IMR-90 (cell line): ENCODE measurements at regions not wholly inside any gene's neighbourhood (a gene's known extent, or its start where the extent isn't known, plus 50 kb on each side); places are given as distances from the start of the nearest gene placed in this dataset.
A peak's percentile ranks its signal among the peaks of the same experiment; 100 is the strongest.

Source experiments
- ATAC-seq: fragments of 200-7000 bp; cut with Tn5 transposase; 2 replicates; pipeline ENCODE4 v1.9.1; 2020; ENCODE audit warnings: low read depth, mild to moderate bottlenecking, moderate library complexity
- BruUV-seq: library from RNA; stranded (reverse); fragments of 400-500 nt; replicated peaks from 2 replicates; lab custom pipeline; 2021; lab: Mats Ljungman, UMichigan
- CTCF ChIA-PET: fragments of 300-600 bp; formaldehyde crosslinking; extraction: SDS; loops from one replicate; lab custom pipeline; 2021; ENCODE audit warnings: antibody characterized with exemption; lab: Yijun Ruan, JAX
- POLR2A ChIA-PET: fragments of 300-600 bp; sonication (Branson Sonifier 250); formaldehyde crosslinking; loops from one replicate; lab custom pipeline; 2022; ENCODE audit warnings: antibody characterized with exemption; ENCODE audit not compliant: unreplicated experiment; lab: Charles Lee
- DNase-seq: peaks from one replicate; pipeline ENCODE4 v3.0.0; 2013
- H2AFZ ChIP-seq: replicated peaks from 2 replicates; pipeline ENCODE3; 2013; ENCODE audit warnings: low read length, mild to moderate bottlenecking; ENCODE audit not compliant: poor library complexity
- H2AK5ac ChIP-seq: 2 replicates; pipeline ENCODE4 v1.6.1; 2013; ENCODE audit warnings: low read depth, low read length, inconsistent platforms
- H2AK9ac ChIP-seq: replicated peaks from 2 replicates; pipeline ENCODE3; 2013; ENCODE audit warnings: mild to moderate bottlenecking, low read depth, low read length, moderate library complexity; ENCODE audit not compliant: poor library complexity
- H2BK120ac ChIP-seq: 2 replicates; pipeline ENCODE4 v1.6.1; 2013; ENCODE audit warnings: low read depth, low read length, inconsistent platforms
- H2BK15ac ChIP-seq: 3 replicates; pipeline ENCODE4 v1.6.1; 2013; ENCODE audit warnings: low read depth, low read length, inconsistent platforms
- H2BK20ac ChIP-seq: 2 replicates; pipeline ENCODE4 v1.6.1; 2013; ENCODE audit warnings: low read depth, mild to moderate bottlenecking, inconsistent platforms, low read length, moderate library complexity
- H2BK5ac ChIP-seq: 2 replicates; pipeline ENCODE4 v1.6.1; 2013; ENCODE audit warnings: mild to moderate bottlenecking, low read depth, low read length, inconsistent platforms; ENCODE audit not compliant: poor library complexity, severe bottlenecking
- H3K14ac ChIP-seq: replicated peaks from 2 replicates; pipeline ENCODE4 v1.6.1; 2013; ENCODE audit warnings: low read depth, low read length, inconsistent platforms
- H3K18ac ChIP-seq: 2 replicates; pipeline ENCODE4 v1.6.1; 2013; ENCODE audit warnings: low read depth, low read length, control low read depth
- H3K23ac ChIP-seq: 2 replicates; pipeline ENCODE4 v1.6.1; 2013; ENCODE audit warnings: low read depth, low read length, inconsistent platforms
- H3K27ac ChIP-seq: 2 replicates; pipeline ENCODE4 v1.5.1; 2013; ENCODE audit warnings: mild to moderate bottlenecking, control low read depth, low read length; ENCODE audit not compliant: insufficient read depth
- H3K27me3 ChIP-seq: 2 replicates; pipeline ENCODE4 v1.6.1; 2013; ENCODE audit warnings: low read length; ENCODE audit not compliant: control insufficient read depth, insufficient read depth
- H3K36me3 ChIP-seq: 2 replicates; pipeline ENCODE4 v1.6.1; 2013; ENCODE audit warnings: low read length, mixed read lengths; ENCODE audit not compliant: control insufficient read depth, insufficient read depth
- H3K4ac ChIP-seq: 2 replicates; pipeline ENCODE4 v1.6.1; 2013; ENCODE audit warnings: low read depth, low read length, inconsistent platforms
- H3K4me1 ChIP-seq: 2 replicates; pipeline ENCODE4 v1.6.1; 2013; ENCODE audit warnings: low read length, mixed read lengths; ENCODE audit not compliant: control insufficient read depth, insufficient read depth
- H3K4me2 ChIP-seq: 2 replicates; pipeline ENCODE4 v1.6.1; 2013; ENCODE audit warnings: low read depth, mild to moderate bottlenecking, control low read depth, low read length, moderate library complexity
- H3K4me3 ChIP-seq: 2 replicates; pipeline ENCODE4 v1.5.1; 2013; ENCODE audit warnings: low read depth, mild to moderate bottlenecking, control low read depth, low read length, moderate library complexity; ENCODE audit not compliant: insufficient read depth
- H3K56ac ChIP-seq: 2 replicates; pipeline ENCODE4 v1.6.1; 2013; ENCODE audit warnings: low read length, inconsistent platforms; ENCODE audit not compliant: insufficient read depth; ENCODE audit errors: extremely low read depth
- H3K79me1 ChIP-seq, 2 experiments: 2 replicates each; pipeline ENCODE4 v1.6.1; 2013; ENCODE audit warnings: low read length in 2 of 2, inconsistent platforms in 1 of 2, low read depth in 1 of 2
- H3K9ac ChIP-seq: 2 replicates; pipeline ENCODE4 v1.6.1; 2013; ENCODE audit warnings: low read depth, low read length, control low read depth
- H3K9me1 ChIP-seq: 2 replicates; pipeline ENCODE4 v1.6.1; 2013; ENCODE audit warnings: low read length, inconsistent platforms; ENCODE audit not compliant: insufficient read depth
- H3K9me3 ChIP-seq: 2 replicates; pipeline ENCODE4 v1.6.1; 2013; ENCODE audit warnings: low read length; ENCODE audit not compliant: control insufficient read depth, insufficient read depth
- H4K20me1 ChIP-seq: 2 replicates; pipeline ENCODE4 v1.6.1; 2013; ENCODE audit warnings: low read length, inconsistent platforms; ENCODE audit not compliant: insufficient read depth
- H4K5ac ChIP-seq: 2 replicates; pipeline ENCODE4 v1.6.1; 2013; ENCODE audit warnings: mild to moderate bottlenecking, low read depth, low read length, control low read depth
- H4K8ac ChIP-seq, 2 experiments: 2 replicates each; pipeline ENCODE4 v1.6.1; 2013; ENCODE audit warnings: low read depth in 2 of 2, low read length in 2 of 2, control low read depth in 1 of 2, inconsistent platforms in 1 of 2
- H4K91ac ChIP-seq: 2 replicates; pipeline ENCODE4 v1.6.1; 2013; ENCODE audit warnings: low read depth, low read length, inconsistent platforms; ENCODE audit not compliant: insufficient read depth
- BHLHE40 ChIP-seq: fragments of 150-350 bp; IDR thresholded peaks from 2 replicates; pipeline ENCODE4 v1.6.1; 2016; ENCODE audit warnings: mild to moderate bottlenecking, low read depth, low read length
- CTCF ChIP-seq: conservative IDR thresholded peaks from 2 replicates; pipeline ENCODE4 v1.5.1; 2012; ENCODE audit warnings: mild to moderate bottlenecking, low read depth, low read length, improper control_type of control experiment
- MAFK ChIP-seq: IDR thresholded peaks from 2 replicates; pipeline ENCODE4 v1.6.1; 2012; ENCODE audit warnings: low read depth, low read length, improper control_type of control experiment
- MXI1 ChIP-seq: IDR thresholded peaks from 2 replicates; pipeline ENCODE4 v1.6.1; 2012; ENCODE audit warnings: low read depth, mild to moderate bottlenecking, low read length, moderate library complexity, borderline replicate concordance
- POLR2A ChIP-seq: IDR thresholded peaks from 2 replicates; pipeline ENCODE4 v1.6.1; 2012; ENCODE audit warnings: mild to moderate bottlenecking, low read depth, low read length
- RAD21 ChIP-seq: IDR thresholded peaks from 2 replicates; pipeline ENCODE4 v1.6.1; 2012; ENCODE audit warnings: low read length, improper control_type of control experiment
- RCOR1 ChIP-seq: IDR thresholded peaks from 2 replicates; pipeline ENCODE4 v1.6.1; 2012; ENCODE audit warnings: mild to moderate bottlenecking, low read length, improper control_type of control experiment; ENCODE audit not compliant: insufficient replicate concordance
- RFX5 ChIP-seq: IDR thresholded peaks from 2 replicates; pipeline ENCODE4 v1.8.0; 2012; ENCODE audit warnings: low read depth, mild to moderate bottlenecking, low read length, moderate library complexity
- SMC3 ChIP-seq: fragments of 150-350 bp; IDR thresholded peaks from 2 replicates; pipeline ENCODE4 v1.6.1; 2016; ENCODE audit warnings: low read depth, mild to moderate bottlenecking, antibody characterized with exemption, low read length, moderate library complexity
- USF2 ChIP-seq: fragments of 150-350 bp; IDR thresholded peaks from 2 replicates; pipeline ENCODE4 v1.6.1; 2017; ENCODE audit warnings: mild to moderate bottlenecking, antibody characterized with exemption, low read length, low read depth
- WGBS, 2 experiments: methylation state at CpG; one replicate each; pipeline versions ENCODE4 v1.1.5 to v1.1.7; 2013; ENCODE audit warnings: missing lambda C conversion rate in 2 of 2; ENCODE audit not compliant: insufficient read length in 1 of 2; ENCODE audit errors: extremely low coverage in 2 of 2; 5-methylcytosine and 5-hydroxymethylcytosine counted together
- dilution Hi-C: fragments of 300-500 bp; cut with HindIII; formaldehyde crosslinking; loops from one replicate; pipeline ENCODE4 v1.14.3; 2018; ENCODE audit warnings: low sequenced_read_pairs; ENCODE audit not compliant: unreplicated experiment
- in situ Hi-C: fragments of 300-500 bp; cut with MboI; formaldehyde crosslinking; loops from 3 replicates; pipeline ENCODE4 v1.14.3; 2019; ENCODE audit warnings: low sequenced_read_pairs, inconsistent platforms, mixed read lengths
- intact Hi-C: fragments of 100-400 bp; cut with micrococcal nuclease; formaldehyde crosslinking; loops from 2 replicates; pipeline ENCODE4 v1.10.0; 2022

- Histone ChIP-seq H3K56ac (no peak overlapping the region), H3K23ac (no peak overlapping the region), H3K79me1 (no peaks in the 10 kb centered on the region), H3K4ac (no peak overlapping the region), H2AFZ (no peak overlapping the region), H4K8ac (no peak overlapping the region), H3K4me1 (no peaks in the 10 kb centered on the region), H2BK5ac (no peak overlapping the region), H3K36me3 (no peaks in the 10 kb centered on the region), H4K91ac (no peak overlapping the region), H3K18ac (no peak overlapping the region), H3K9me1 (no peaks in the 10 kb centered on the region), H2AK5ac (no peak overlapping the region), H4K5ac (no peak overlapping the region), H4K20me1 (no peaks in the 10 kb centered on the region), H2BK20ac (no peak overlapping the region), H3K9ac (no peak overlapping the region), H2BK120ac (no peak overlapping the region), H3K14ac (no peak overlapping the region), H3K4me2 (no peak overlapping the region), H2AK9ac (no peak overlapping the region), H2BK15ac (no peak overlapping the region), H3K27ac (no peak overlapping the region), H3K4me3 (no peak overlapping the region), H3K27me3 (no peaks in the 10 kb centered on the region), H3K9me3 (no peaks in the 10 kb centered on the region)
- no TSS peak for BruUV-seq
- intact Hi-C loops, result loop anchor here (1.0 to 5.0 kb wide), 3 partner anchors 405 to 720 kb away; no protein-coding TSS in a partner anchor
- TF ChIP-seq SMC3, result peak; percentile 67
- no peak for TF ChIP-seq RCOR1
- TF ChIP-seq MAFK, result no peak
- TF ChIP-seq POLR2A, result no peak
- peak; percentile 90 for TF ChIP-seq CTCF
- TF ChIP-seq MXI1, result no peak
- no peak for TF ChIP-seq USF2
- TF ChIP-seq RFX5, result no peak
- peak; percentile 92 for TF ChIP-seq RAD21
- TF ChIP-seq BHLHE40, result no peak
- POLR2A ChIA-PET, result no interaction called here
- ATAC-seq, result peak; percentile 71; the same call in 1 of the 2 replicates
- no CpG with 5 or more reads among the region's 4 CpGs for whole genome bisulfite sequencing, 2 experiments
- CTCF ChIA-PET, result interaction anchor here (0.8 to 1.1 kb wide), 3 partner anchors 10 to 45 kb away, joined by 3 to 4 read pairs (median 3); no protein-coding TSS in a partner anchor
- DNase-seq, result peak; percentile 47
- in situ Hi-C loops, result no loop called here
- dilution Hi-C loops, result no loop called here
These were observed 490.8 kb upstream of the ADGRL4 start for GRCh38 chr1:79497193-79497773.
